Transverse colon (tissue), 4 donors: ENCODE measurements at regions not wholly inside any gene's neighbourhood (a gene's known extent, or its start where the extent isn't known, plus 50 kb on each side); places are given as distances from the start of the nearest gene placed in this dataset.

Experiments used
- DNase-seq: peaks from one replicate; pipeline ENCODE4 v3.0.0-alpha.2; 2019
- H3K27ac ChIP-seq, 4 donors: fragments of 200-600 bp; sonication (generic); 2 replicates each; pipeline ENCODE4 v1.5.1; 2016 to 2018; ENCODE audit warnings: inconsistent platforms in 4 of 4
- H3K27me3 ChIP-seq: fragments of 200-600 bp; sonication (generic); 2 replicates; pipeline ENCODE4 v1.5.1; 2017; ENCODE audit warnings: inconsistent platforms
- H3K36me3 ChIP-seq, 4 donors: fragments of 200-600 bp; sonication (generic); 2 replicates each; pipeline ENCODE4 v1.5.1; 2017 to 2019; ENCODE audit warnings: inconsistent platforms in 4 of 4
- H3K4me1 ChIP-seq, 4 donors: fragments of 200-600 bp; sonication (generic); 2 replicates each; pipeline ENCODE4 v1.5.1; 2017 to 2020; ENCODE audit warnings: inconsistent platforms in 4 of 4
- H3K4me3 ChIP-seq, 4 donors: fragments of 200-600 bp; sonication (generic); 1 replicate in 1 of 4; 2 replicates in 3 of 4; pipeline versions ENCODE4 v1.5.1 to v1.6.1; 2017 to 2019; ENCODE audit warnings: inconsistent platforms in 4 of 4
- H3K9me3 ChIP-seq, 2 donors: fragments of 200-600 bp; sonication (generic); 2 replicates each; pipeline ENCODE4 v1.5.1; 2017 to 2019; ENCODE audit warnings: inconsistent platforms in 2 of 2
- EP300 ChIP-seq: sonication (generic); formaldehyde crosslinking; IDR thresholded peaks from one replicate; pipeline ENCODE4 v1.6.1; 2017; ENCODE audit warnings: antibody characterized with exemption, low read depth
- POLR2A ChIP-seq: fragments of 450-650 bp; IDR thresholded peaks from one replicate; pipeline ENCODE4 v1.6.1; 2016; ENCODE audit warnings: antibody characterized with exemption, mild to moderate bottlenecking, moderate library complexity
- POLR2AphosphoS5 ChIP-seq, 3 donors: sonication (generic); formaldehyde crosslinking; IDR thresholded peaks; one replicate each; pipeline ENCODE4 v1.6.1; 2016; ENCODE audit warnings: antibody characterized with exemption in 3 of 3
- WGBS, 2 donors: methylation state at CpG; one replicate each; pipeline ENCODE4 v1.1.5; 2018; ENCODE audit warnings: low coverage in 1 of 2; 5-methylcytosine and 5-hydroxymethylcytosine counted together
- in situ Hi-C, 4 donors: fragments of 200-750 bp; cut with MboI; loops; one replicate each; pipeline versions ENCODE4 v1.15.0 to v1.15.1; 2017; ENCODE audit warnings: low sequenced_read_pairs in 3 of 4, low pct_ligation_motif_present in 1 of 4, low pct_unique_long_range_greater_than_20kb in 1 of 4
- intact Hi-C: fragments of 100-400 bp; cut with DNase I; formaldehyde crosslinking; loops from one replicate; pipeline ENCODE4 v1.15.1; 2023; ENCODE audit warnings: low total_unique reads
- TF ChIP-seq, protein P1 (sequence below), 5 experiments: fragments of 200-600 bp in 3 of 5; fragments of 450-650 bp in 2 of 5; sonication (generic) in 3 of 5; IDR thresholded peaks; 1 replicate in 2 of 5; 2 replicates in 3 of 5; pipeline ENCODE4 v1.5.1; 2016 to 2017; ENCODE audit warnings: antibody characterized with exemption in 5 of 5, inconsistent platforms in 3 of 5, mild to moderate bottlenecking in 2 of 5, moderate library complexity in 1 of 5

DNA sequence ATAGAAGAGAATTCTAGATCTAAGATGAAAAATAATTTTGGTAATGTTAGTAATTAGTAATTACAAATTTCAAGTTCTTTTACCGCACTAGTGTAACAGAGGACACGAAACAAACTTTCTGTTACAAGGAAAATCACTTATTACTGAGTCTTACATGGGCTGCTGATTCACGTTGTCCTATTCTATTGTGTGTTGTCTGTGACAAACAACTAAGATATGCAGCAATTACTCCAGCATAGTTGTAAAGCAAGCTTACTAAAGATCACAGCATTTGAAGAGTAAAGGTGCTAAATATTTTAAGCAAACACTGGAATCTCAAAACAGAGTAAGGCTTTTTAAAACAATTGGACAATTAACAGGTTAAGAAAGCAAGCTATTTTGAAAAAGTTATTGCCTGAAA is 502.3 kb downstream of the KCNT2 start:
- no peaks in the 10 kb centered on the region for H3K36me3 ChIP-seq
- no peaks in the 10 kb centered on the region for H3K27me3 ChIP-seq
- H3K4me3 ChIP-seq, result no peak overlapping the region
- no peak for TF ChIP-seq POLR2AphosphoS5 (IDR thresholded peaks at IDR 0.05)
- 58 to 79% methylated on average over 3 of the region's 3 CpGs for WGBS, 2 donors
- no peaks in the 10 kb centered on the region for H3K9me3 ChIP-seq
- H3K27ac ChIP-seq, result no peak overlapping the region
- no peak for DNase-seq
- no peaks in the 10 kb centered on the region for H3K4me1 ChIP-seq
- in situ Hi-C loops (no loop called here), intact Hi-C loops (no loop called here)

DNA sequence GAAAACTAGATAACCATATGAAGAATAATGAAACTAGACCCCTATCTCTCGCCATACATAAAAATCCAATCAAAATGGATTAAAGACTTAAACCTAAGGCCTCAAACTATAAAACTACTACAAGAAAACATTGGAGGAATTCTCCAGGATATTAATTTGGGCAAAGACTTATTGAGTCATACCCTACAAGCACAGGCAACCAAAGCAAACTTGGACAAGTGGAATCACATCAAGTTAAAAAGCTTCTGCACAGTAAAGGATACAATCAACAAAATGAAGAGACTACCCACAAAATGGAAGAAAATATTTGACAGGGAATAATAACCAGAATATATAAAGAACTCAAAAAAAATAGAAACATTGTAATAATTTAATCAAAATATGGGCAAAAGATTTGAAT is 505.4 kb downstream of the KCNT2 start:
- H3K4me3 ChIP-seq, result no peak overlapping the region
- no peaks in the 10 kb centered on the region for H3K4me1 ChIP-seq
- in situ Hi-C loops (no loop called here), intact Hi-C loops (no loop called here)
- no peak for DNase-seq
- H3K27ac ChIP-seq, result no peak overlapping the region
- H3K27me3 ChIP-seq, result no peaks in the 10 kb centered on the region
- WGBS, 2 donors, result 80 to 86% methylated on average over 1 of the region's 1 CpG
- H3K36me3 ChIP-seq, result no peaks in the 10 kb centered on the region
- TF ChIP-seq POLR2A, result no peak
- TF ChIP-seq, protein P1, sequence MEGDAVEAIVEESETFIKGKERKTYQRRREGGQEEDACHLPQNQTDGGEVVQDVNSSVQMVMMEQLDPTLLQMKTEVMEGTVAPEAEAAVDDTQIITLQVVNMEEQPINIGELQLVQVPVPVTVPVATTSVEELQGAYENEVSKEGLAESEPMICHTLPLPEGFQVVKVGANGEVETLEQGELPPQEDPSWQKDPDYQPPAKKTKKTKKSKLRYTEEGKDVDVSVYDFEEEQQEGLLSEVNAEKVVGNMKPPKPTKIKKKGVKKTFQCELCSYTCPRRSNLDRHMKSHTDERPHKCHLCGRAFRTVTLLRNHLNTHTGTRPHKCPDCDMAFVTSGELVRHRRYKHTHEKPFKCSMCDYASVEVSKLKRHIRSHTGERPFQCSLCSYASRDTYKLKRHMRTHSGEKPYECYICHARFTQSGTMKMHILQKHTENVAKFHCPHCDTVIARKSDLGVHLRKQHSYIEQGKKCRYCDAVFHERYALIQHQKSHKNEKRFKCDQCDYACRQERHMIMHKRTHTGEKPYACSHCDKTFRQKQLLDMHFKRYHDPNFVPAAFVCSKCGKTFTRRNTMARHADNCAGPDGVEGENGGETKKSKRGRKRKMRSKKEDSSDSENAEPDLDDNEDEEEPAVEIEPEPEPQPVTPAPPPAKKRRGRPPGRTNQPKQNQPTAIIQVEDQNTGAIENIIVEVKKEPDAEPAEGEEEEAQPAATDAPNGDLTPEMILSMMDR (IDR thresholded peaks at IDR 0.05), result no peak
- no peak for TF ChIP-seq EP300
- no peak for TF ChIP-seq POLR2AphosphoS5 (IDR thresholded peaks at IDR 0.05)
- H3K9me3 ChIP-seq, result no peaks in the 10 kb centered on the region

DNA sequence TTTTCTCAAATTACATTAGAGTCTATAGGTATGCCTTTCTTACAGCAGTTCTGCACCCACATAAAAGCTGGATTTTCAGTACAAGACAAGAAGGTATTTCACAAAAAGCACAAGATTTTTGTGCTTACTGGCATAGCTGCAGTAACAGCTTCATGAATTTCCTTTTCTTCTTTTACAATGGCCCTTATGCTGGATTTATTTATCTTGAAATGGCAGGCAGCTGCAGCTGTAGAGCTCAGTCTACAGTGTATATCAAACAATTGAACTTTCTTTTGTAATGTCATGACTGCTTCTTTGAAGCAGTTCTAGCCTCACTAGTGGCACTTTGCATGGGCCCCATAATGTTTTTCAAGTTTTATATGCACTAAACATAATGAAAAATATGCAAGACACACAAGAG is 510.2 kb downstream of the KCNT2 start:
- no peaks in the 10 kb centered on the region for H3K4me1 ChIP-seq
- H3K36me3 ChIP-seq, result no peaks in the 10 kb centered on the region
- in situ Hi-C loops, result no loop called here
- H3K27ac ChIP-seq, result no peak overlapping the region
- no peak for DNase-seq
- TF ChIP-seq POLR2A, result no peak
- H3K27me3 ChIP-seq, result no peaks in the 10 kb centered on the region
- no peak overlapping the region for H3K4me3 ChIP-seq
- H3K9me3 ChIP-seq, result no peaks in the 10 kb centered on the region
- intact Hi-C loops, result no loop called here

DNA sequence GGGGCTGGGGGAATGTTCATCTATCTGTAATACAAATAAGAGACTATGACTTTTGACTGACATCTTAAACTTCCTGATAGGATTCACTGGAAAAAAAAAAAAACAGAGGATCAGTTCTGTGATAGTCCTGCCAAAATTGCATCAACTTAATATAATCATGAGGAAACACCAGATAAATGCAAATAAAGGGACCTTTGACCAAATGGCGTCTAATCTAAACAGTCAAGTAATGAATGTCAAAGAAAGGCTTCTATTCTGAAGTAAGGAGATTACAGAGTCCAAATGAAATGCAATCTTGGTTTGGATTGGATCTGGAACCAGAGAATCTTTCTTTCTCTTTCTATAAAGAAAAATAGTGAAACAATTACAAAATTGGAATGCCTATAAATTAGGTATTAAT is 513.4 kb downstream of the KCNT2 start:
- H3K27me3 ChIP-seq, result no peaks in the 10 kb centered on the region
- intact Hi-C loops (no loop called here), in situ Hi-C loops (no loop called here)
- no peaks in the 10 kb centered on the region for H3K4me1 ChIP-seq
- TF ChIP-seq, protein P1 (IDR thresholded peaks at IDR 0.05), result no peak
- no peak for TF ChIP-seq EP300
- TF ChIP-seq POLR2A, result no peak
- no peak for TF ChIP-seq POLR2AphosphoS5 (IDR thresholded peaks at IDR 0.05)
- no peak for DNase-seq
- H3K4me3 ChIP-seq, result no peak overlapping the region
- H3K36me3 ChIP-seq, result no peaks in the 10 kb centered on the region
- no peaks in the 10 kb centered on the region for H3K9me3 ChIP-seq
- H3K27ac ChIP-seq, result no peak overlapping the region
- WGBS, 2 donors, result 40 to 41% methylated on average over 1 of the region's 1 CpG

DNA sequence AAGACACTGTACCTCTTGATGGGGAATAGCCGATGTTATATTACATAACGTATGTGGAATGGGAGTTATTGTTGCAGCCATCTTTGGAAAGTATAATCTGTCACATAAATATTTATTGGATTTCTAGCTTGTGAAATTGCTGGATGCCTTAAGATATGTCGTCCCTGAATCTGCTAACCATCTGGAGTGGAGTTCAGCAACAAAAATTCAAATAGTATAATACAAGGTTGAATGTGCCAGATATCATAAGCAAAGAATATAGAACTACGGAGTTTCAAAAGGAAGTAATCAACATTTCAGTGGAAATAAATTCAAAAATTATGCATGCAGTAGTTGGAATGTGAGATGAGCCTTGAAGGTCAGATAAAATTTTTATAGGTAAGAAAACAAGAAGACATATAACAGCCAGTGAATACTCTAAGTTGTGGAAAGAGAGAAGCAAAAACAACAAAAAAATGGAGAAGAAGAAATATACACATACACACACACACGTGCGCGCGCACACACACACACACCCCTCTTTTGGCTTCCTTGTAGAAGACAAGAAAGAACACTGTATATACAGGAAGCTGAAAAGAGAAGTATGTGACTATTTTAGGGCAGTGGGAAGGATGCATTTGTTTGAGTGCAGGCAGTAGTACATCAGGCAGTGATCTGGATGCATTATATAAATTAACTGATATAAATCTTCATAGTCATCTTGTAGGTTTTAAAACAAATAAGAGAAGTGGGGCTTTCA is 516.7 kb downstream of the KCNT2 start:
- Histone ChIP-seq H3K4me1 (no peaks in the 10 kb centered on the region), H3K9me3 (no peaks in the 10 kb centered on the region), H3K4me3 (no peak overlapping the region), H3K27me3 (no peaks in the 10 kb centered on the region), H3K36me3 (no peaks in the 10 kb centered on the region), H3K27ac (no peak overlapping the region)
- TF ChIP-seq, protein P1 (IDR thresholded peaks at IDR 0.05), result no peak
- TF ChIP-seq POLR2A (no peak), EP300 (no peak), POLR2AphosphoS5 (IDR thresholded peaks at IDR 0.05) (no peak)
- intact Hi-C loops, result no loop called here
- in situ Hi-C loops, result no loop called here
- WGBS, 2 donors, result 55 to 63% methylated on average over 8 of the region's 8 CpGs
- DNase-seq, result no peak
